ENCODE measurements at regions not wholly inside any gene's neighbourhood (a gene's known extent, or its start where the extent isn't known, plus 50 kb on each side); places are given as distances from the start of the nearest gene placed in this dataset.

DNA sequence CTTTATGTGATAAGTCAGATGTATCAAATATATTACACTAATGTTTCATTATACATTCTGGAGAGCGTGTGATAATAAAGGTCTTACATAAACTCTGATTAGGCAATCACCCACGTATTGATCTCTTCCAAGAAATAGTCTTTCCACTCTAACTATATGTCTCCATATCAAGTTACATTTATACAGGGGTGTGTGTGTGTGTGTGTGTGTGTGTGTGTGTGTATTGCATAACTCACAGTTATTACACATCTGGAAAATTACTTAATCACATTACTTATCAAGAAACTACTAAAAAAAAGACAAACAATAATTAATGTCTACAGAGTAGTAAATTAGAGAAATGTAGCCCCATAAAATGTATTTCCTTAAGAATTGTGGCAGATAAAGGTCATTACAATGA, 339.8 kb downstream of the CDH19 start:
- Histone ChIP-seq H3K27ac (replicated peaks; ENCODE audit: low read length) (no peak overlapping the region), H2AFZ (ENCODE audit: low read length) (no peak overlapping the region), H3K4me2 (ENCODE audit: insufficient read depth, low read length, poor library complexity, severe bottlenecking) (no peak overlapping the region), H3K4me3 (ENCODE audit: low read length in 2 of 2) (no peak overlapping the region), H3K79me1 (ENCODE audit: low read depth, low read length) (no peaks in the 10 kb centered on the region), H2BK120ac (ENCODE audit: low read depth, low read length) (no peak overlapping the region), H4K8ac (ENCODE audit: low read depth, low read length) (no peak overlapping the region), H3K18ac (ENCODE audit: low read length) (no peak overlapping the region), H3K9ac (ENCODE audit: low read depth, low read length, poor library complexity) (no peak overlapping the region), H4K91ac (ENCODE audit: low read depth, low read length, poor library complexity) (no peak overlapping the region), H3K23ac (ENCODE audit: low read depth, low read length, poor library complexity) (no peak overlapping the region), H3K4ac (ENCODE audit: low read length) (no peak overlapping the region), H3K14ac (ENCODE audit: low read length) (no peak overlapping the region), H3K36me3 (replicated peaks in 1 of 2; ENCODE audit: control insufficient read depth in 2 of 2, insufficient read depth in 2 of 2, low read length in 2 of 2) (no peaks in the 10 kb centered on the region), H3K4me1 (ENCODE audit: control insufficient read depth in 2 of 2, insufficient read depth in 1 of 2, low read depth in 1 of 2, low read length in 2 of 2) (no peaks in the 10 kb centered on the region), H3K9me3 (replicated peaks in 1 of 2; ENCODE audit: control insufficient read depth in 2 of 2, insufficient read depth in 1 of 2, low read depth in 1 of 2, low read length in 2 of 2) (no peaks in the 10 kb centered on the region), H2AK5ac (ENCODE audit: low read depth, low read length) (no peak overlapping the region), H2BK5ac (ENCODE audit: low read length) (no peak overlapping the region), H3K27me3 (ENCODE audit: control insufficient read depth in 3 of 3, insufficient read depth in 3 of 3, low read depth in 1 of 3, low read length in 3 of 3) (no peaks in the 10 kb centered on the region), H2BK12ac (ENCODE audit: low read length) (no peak overlapping the region), H2BK15ac (ENCODE audit: low read length) (no peak overlapping the region)
- WGBS, 2 donors (ENCODE audit: extremely low coverage in 2 of 2, insufficient read length in 2 of 2, insufficient replicate concordance in 1 of 2): no CpG with 5 or more reads among the region's 2 CpGs
- no peak for DNase-seq (ENCODE audit: low spot score)

DNA sequence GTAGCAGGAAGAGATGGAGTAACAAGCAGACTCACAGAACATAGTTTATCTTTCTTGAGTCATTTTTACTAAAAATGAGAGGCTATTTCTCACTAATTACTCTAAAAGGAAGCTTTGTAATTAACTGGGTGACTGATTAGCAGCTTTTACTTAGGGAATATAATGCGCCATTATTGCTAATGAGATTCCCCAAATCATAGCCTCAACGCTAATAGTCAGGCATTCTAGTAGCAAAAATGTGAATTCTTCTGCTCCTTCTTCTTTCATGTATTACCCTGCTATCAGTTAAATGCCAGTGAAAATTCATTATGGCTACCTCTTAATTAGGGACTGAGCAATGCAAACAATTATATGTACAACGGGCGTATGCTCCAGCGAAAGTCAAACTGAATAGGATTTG, 349.8 kb downstream of the CDH19 start:
- Histone ChIP-seq H2BK5ac (ENCODE audit: low read length) (no peak overlapping the region), H3K4me2 (ENCODE audit: insufficient read depth, low read length, poor library complexity, severe bottlenecking) (no peak overlapping the region), H2AFZ (ENCODE audit: low read length) (no peak overlapping the region), H3K79me1 (ENCODE audit: low read depth, low read length) (no peaks in the 10 kb centered on the region), H2BK15ac (ENCODE audit: low read length) (no peak overlapping the region), H3K4ac (ENCODE audit: low read length) (no peak overlapping the region), H3K4me3 (ENCODE audit: low read length in 2 of 2) (no peak overlapping the region), H2BK120ac (ENCODE audit: low read depth, low read length) (no peak overlapping the region), H3K9ac (ENCODE audit: low read depth, low read length, poor library complexity) (no peak overlapping the region), H3K27ac (replicated peaks; ENCODE audit: low read length) (no peak overlapping the region), H3K14ac (ENCODE audit: low read length) (no peak overlapping the region), H4K8ac (ENCODE audit: low read depth, low read length) (no peak overlapping the region), H3K27me3 (ENCODE audit: control insufficient read depth in 3 of 3, insufficient read depth in 3 of 3, low read depth in 1 of 3, low read length in 3 of 3) (no peaks in the 10 kb centered on the region), H3K4me1 (ENCODE audit: control insufficient read depth in 2 of 2, insufficient read depth in 1 of 2, low read depth in 1 of 2, low read length in 2 of 2) (peaks cover 2 to 3% of the 10 kb centered on the region in 2 donors), H4K91ac (ENCODE audit: low read depth, low read length, poor library complexity) (no peak overlapping the region), H3K23ac (ENCODE audit: low read depth, low read length, poor library complexity) (no peak overlapping the region), H3K9me3 (replicated peaks in 1 of 2; ENCODE audit: control insufficient read depth in 2 of 2, insufficient read depth in 1 of 2, low read depth in 1 of 2, low read length in 2 of 2) (no peaks in the 10 kb centered on the region), H2AK5ac (ENCODE audit: low read depth, low read length) (no peak overlapping the region), H3K18ac (ENCODE audit: low read length) (no peak overlapping the region), H2BK12ac (ENCODE audit: low read length) (no peak overlapping the region), H3K36me3 (replicated peaks in 1 of 2; ENCODE audit: control insufficient read depth in 2 of 2, insufficient read depth in 2 of 2, low read length in 2 of 2) (no peaks in the 10 kb centered on the region)
- WGBS, 2 donors (ENCODE audit: extremely low coverage in 2 of 2, insufficient read length in 2 of 2, insufficient replicate concordance in 1 of 2): no CpG with 5 or more reads among the region's 5 CpGs
- DNase-seq (ENCODE audit: low spot score): no peak

DNA sequence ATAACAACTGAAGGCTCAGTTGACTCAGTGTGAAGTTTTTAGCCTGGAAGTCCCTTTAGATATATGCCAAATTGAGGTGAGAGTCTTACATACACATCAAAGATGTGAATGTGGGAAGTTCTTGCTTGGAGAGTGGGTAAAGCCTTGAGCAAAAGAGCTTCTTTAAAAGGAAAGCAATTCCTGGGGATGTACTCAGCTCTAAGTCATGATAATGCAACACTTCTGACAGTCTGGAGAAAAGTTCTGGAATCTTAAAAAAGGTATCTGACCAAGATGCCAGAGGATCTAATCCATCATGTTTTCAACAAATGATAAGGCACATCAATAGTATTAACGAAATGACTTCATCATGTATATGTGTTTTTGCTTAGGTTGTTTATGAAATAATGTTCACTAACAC, 351.2 kb downstream of the CDH19 start:
- no peak overlapping the region for H4K8ac ChIP-seq (ENCODE audit: low read depth, low read length)
- no peak overlapping the region for H3K18ac ChIP-seq (ENCODE audit: low read length)
- peaks cover 2 to 3% of the 10 kb centered on the region in 2 donors for H3K4me1 ChIP-seq (ENCODE audit: control insufficient read depth in 2 of 2, insufficient read depth in 1 of 2, low read depth in 1 of 2, low read length in 2 of 2)
- no peaks in the 10 kb centered on the region for H3K9me3 ChIP-seq (replicated peaks in 1 of 2; ENCODE audit: control insufficient read depth in 2 of 2, insufficient read depth in 1 of 2, low read depth in 1 of 2, low read length in 2 of 2)
- H3K79me1 ChIP-seq (ENCODE audit: low read depth, low read length): no peaks in the 10 kb centered on the region
- H3K27ac ChIP-seq (replicated peaks; ENCODE audit: low read length): no peak overlapping the region
- H2AFZ ChIP-seq (ENCODE audit: low read length): no peak overlapping the region
- H2BK120ac ChIP-seq (ENCODE audit: low read depth, low read length): no peak overlapping the region
- H2AK5ac ChIP-seq (ENCODE audit: low read depth, low read length): no peak overlapping the region
- H3K36me3 ChIP-seq (replicated peaks in 1 of 2; ENCODE audit: control insufficient read depth in 2 of 2, insufficient read depth in 2 of 2, low read length in 2 of 2): no peaks in the 10 kb centered on the region
- no peak overlapping the region for H3K4me2 ChIP-seq (ENCODE audit: insufficient read depth, low read length, poor library complexity, severe bottlenecking)
- no peak overlapping the region for H2BK15ac ChIP-seq (ENCODE audit: low read length)
- DNase-seq (ENCODE audit: low spot score): no peak
- H3K27me3 ChIP-seq (ENCODE audit: control insufficient read depth in 3 of 3, insufficient read depth in 3 of 3, low read depth in 1 of 3, low read length in 3 of 3): no peaks in the 10 kb centered on the region
- no peak overlapping the region for H3K14ac ChIP-seq (ENCODE audit: low read length)
- no CpG with 5 or more reads among the region's 1 CpG for WGBS, 2 donors (ENCODE audit: extremely low coverage in 2 of 2, insufficient read length in 2 of 2, insufficient replicate concordance in 1 of 2)
- no peak overlapping the region for H2BK12ac ChIP-seq (ENCODE audit: low read length)
- H3K23ac ChIP-seq (ENCODE audit: low read depth, low read length, poor library complexity): no peak overlapping the region
- no peak overlapping the region for H3K4me3 ChIP-seq (ENCODE audit: low read length in 2 of 2)
- no peak overlapping the region for H3K9ac ChIP-seq (ENCODE audit: low read depth, low read length, poor library complexity)
- H4K91ac ChIP-seq (ENCODE audit: low read depth, low read length, poor library complexity): no peak overlapping the region
- H3K4ac ChIP-seq (ENCODE audit: low read length): no peak overlapping the region
- H2BK5ac ChIP-seq (ENCODE audit: low read length): no peak overlapping the region

DNA sequence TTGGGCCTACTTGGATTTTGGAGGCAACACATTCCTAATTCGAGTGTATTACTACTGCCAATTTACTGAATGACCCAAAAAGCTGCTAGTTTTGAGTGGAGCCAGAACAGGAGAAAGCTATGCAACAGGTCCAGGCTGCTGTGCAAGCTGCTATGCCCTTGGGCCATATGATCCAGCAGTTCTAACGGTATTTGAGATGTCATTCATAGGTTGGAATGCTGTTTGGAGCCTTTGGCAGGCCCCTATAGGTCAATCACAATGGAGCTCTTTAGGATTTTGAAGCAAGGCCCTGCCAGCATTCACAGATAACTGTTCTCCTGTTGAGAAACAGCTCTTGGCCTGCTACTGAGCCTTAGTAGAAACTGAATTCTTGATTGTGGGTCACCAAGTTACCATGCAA, 368.7 kb downstream of the CDH19 start:
- Histone ChIP-seq H2AFZ (ENCODE audit: low read length) (no peak overlapping the region), H3K79me1 (ENCODE audit: low read depth, low read length) (no peaks in the 10 kb centered on the region), H3K4me2 (ENCODE audit: insufficient read depth, low read length, poor library complexity, severe bottlenecking) (no peak overlapping the region), H3K18ac (ENCODE audit: low read length) (no peak overlapping the region), H3K27me3 (ENCODE audit: control insufficient read depth in 3 of 3, insufficient read depth in 3 of 3, low read depth in 1 of 3, low read length in 3 of 3) (no peaks in the 10 kb centered on the region), H3K23ac (ENCODE audit: low read depth, low read length, poor library complexity) (no peak overlapping the region), H4K91ac (ENCODE audit: low read depth, low read length, poor library complexity) (no peak overlapping the region), H3K9me3 (replicated peaks in 1 of 2; ENCODE audit: control insufficient read depth in 2 of 2, insufficient read depth in 1 of 2, low read depth in 1 of 2, low read length in 2 of 2) (no peaks in the 10 kb centered on the region), H3K14ac (ENCODE audit: low read length) (no peak overlapping the region), H3K9ac (ENCODE audit: low read depth, low read length, poor library complexity) (no peak overlapping the region), H2BK120ac (ENCODE audit: low read depth, low read length) (no peak overlapping the region), H3K27ac (replicated peaks; ENCODE audit: low read length) (no peak overlapping the region), H3K4me3 (ENCODE audit: low read length in 2 of 2) (no peak overlapping the region), H3K4me1 (ENCODE audit: control insufficient read depth in 2 of 2, insufficient read depth in 1 of 2, low read depth in 1 of 2, low read length in 2 of 2) (no peaks in the 10 kb centered on the region), H4K8ac (ENCODE audit: low read depth, low read length) (no peak overlapping the region), H2BK5ac (ENCODE audit: low read length) (no peak overlapping the region), H3K4ac (ENCODE audit: low read length) (no peak overlapping the region), H2BK12ac (ENCODE audit: low read length) (no peak overlapping the region), H2AK5ac (ENCODE audit: low read depth, low read length) (no peak overlapping the region), H2BK15ac (ENCODE audit: low read length) (no peak overlapping the region), H3K36me3 (replicated peaks in 1 of 2; ENCODE audit: control insufficient read depth in 2 of 2, insufficient read depth in 2 of 2, low read length in 2 of 2) (no peaks in the 10 kb centered on the region)
- no CpG with 5 or more reads among the region's 2 CpGs for WGBS, 2 donors (ENCODE audit: extremely low coverage in 2 of 2, insufficient read length in 2 of 2, insufficient replicate concordance in 1 of 2)
- DNase-seq (ENCODE audit: low spot score): no peak

All from neuronal stem cell (in vitro differentiated cells).